GM12873 (cell line): ENCODE measurements at regions not wholly inside any gene's neighbourhood (a gene's known extent, or its start where the extent isn't known, plus 50 kb on each side); places are given as distances from the start of the nearest gene placed in this dataset.

ENCODE experiments used
- CTCF ChIP-seq: IDR thresholded peaks from 2 replicates; pipeline ENCODE4 v1.5.1; 2012; ENCODE audit warnings: low read depth, mild to moderate bottlenecking, moderate library complexity, low read length, control low read depth; ENCODE audit not compliant: insufficient read depth; ENCODE audit errors: missing control alignments

GRCh38 chr17:13199425-13199824 lies 181.6 kb upstream of the ELAC2 start:
- no peak for TF ChIP-seq CTCF

- TF ChIP-seq CTCF: no peak
Measured at GRCh38 chr17:13197586-13197985, 179.8 kb upstream of the ELAC2 start.

GRCh38 chr17:13194887-13195286 lies 177.1 kb upstream of the ELAC2 start:
- TF ChIP-seq CTCF: no peak

GRCh38 chr17:13182854-13183253 lies 165.0 kb upstream of the ELAC2 start:
- no peak for TF ChIP-seq CTCF

GRCh38 chr17:13182450-13182849 lies 164.6 kb upstream of the ELAC2 start:
- no peak for TF ChIP-seq CTCF

GRCh38 chr17:13181683-13182082 lies 163.9 kb upstream of the ELAC2 start:
- no peak for TF ChIP-seq CTCF

- TF ChIP-seq CTCF: no peak
Measured at GRCh38 chr17:13176436-13176835, 158.6 kb upstream of the ELAC2 start.
